ENCODE measurements at regions not wholly inside any gene's neighbourhood (a gene's known extent, or its start where the extent isn't known, plus 50 kb on each side); places are given as distances from the start of the nearest gene placed in this dataset.
"Not testable (repeated sequence)": the region's sequence is repeated elsewhere in the genome, so short reads cannot be mapped to it uniquely, and the experiment has no call there.

- TF ChIP-seq CTCF (IDR thresholded peaks at IDR 0.05; ENCODE audit: low read depth, low read length, missing control alignments): no peak
- no peak overlapping the region for H3K4me3 ChIP-seq (replicated peaks; ENCODE audit: low read depth, low read length)
- no peak for DNase-seq (ENCODE audit: extremely low read depth, low read depth)
Measured at GRCh38 chr10:109618301-109618700, 305.0 kb downstream of the XPNPEP1 start.

DNA sequence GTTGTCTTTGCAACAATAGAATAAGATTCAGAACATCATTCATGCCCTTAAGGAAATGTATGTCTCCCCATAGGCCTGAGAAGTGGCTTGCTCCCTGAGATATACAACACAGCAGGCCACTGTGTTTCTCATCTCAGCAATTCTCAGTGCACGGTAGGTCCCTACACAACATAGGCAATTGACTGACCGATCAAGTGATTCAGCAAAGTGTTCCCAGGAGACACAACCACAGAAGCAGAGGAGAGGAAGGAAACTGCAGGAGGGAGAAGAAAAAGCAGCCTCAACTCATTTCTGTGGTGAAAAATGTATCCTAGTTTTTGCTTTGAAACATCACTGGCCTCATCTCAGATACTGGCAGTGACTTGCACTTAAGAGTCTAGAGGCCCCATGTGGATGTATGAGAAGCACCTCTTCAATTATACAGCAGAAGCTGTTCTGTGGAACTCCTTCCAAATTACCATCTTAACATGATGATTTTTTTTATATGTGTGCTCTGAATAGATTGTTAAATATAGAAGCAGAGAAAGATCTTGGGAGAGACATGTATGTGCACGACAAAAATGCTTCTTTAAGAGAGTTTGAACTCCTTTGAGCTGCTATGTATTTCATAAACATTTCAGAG lies 306.8 kb downstream of the XPNPEP1 start:
- no peak overlapping the region for H3K4me3 ChIP-seq (replicated peaks; ENCODE audit: low read depth, low read length)
- TF ChIP-seq CTCF (IDR thresholded peaks at IDR 0.05; ENCODE audit: low read depth, low read length, missing control alignments): no peak
- no peak for DNase-seq (ENCODE audit: extremely low read depth, low read depth)

GRCh38 chr10:109595356-109595755 lies 328.0 kb downstream of the XPNPEP1 start:
- DNase-seq (ENCODE audit: extremely low read depth, low read depth); H3K4me3 ChIP-seq (replicated peaks; ENCODE audit: low read depth, low read length): not testable (repeated sequence)

- no peak for DNase-seq (ENCODE audit: extremely low read depth, low read depth)
- H3K4me3 ChIP-seq (replicated peaks; ENCODE audit: low read depth, low read length): no peak overlapping the region
- TF ChIP-seq CTCF (IDR thresholded peaks at IDR 0.05; ENCODE audit: low read depth, low read length, missing control alignments): no peak
Measured at GRCh38 chr10:109593682-109594081, 329.6 kb downstream of the XPNPEP1 start.

DNA sequence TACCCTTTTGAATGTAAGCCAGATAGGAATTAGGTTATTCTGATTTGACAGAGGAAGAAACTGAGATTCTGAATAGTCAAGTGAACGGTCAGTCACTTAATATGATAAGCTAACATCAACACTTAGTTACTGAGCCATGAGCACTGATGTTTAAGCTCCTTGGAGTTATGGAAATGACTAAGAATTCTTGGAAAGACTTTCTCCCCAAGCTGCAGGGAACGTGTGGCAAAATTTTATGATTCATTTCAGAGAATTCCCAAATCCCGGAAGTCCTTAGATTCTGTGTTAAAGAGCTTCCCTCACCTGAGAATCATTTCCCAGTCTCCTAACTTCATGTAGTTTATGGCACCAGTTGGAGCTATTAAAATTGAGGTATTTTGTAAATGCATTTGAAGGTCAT lies 330.9 kb downstream of the XPNPEP1 start:
- H3K4me3 ChIP-seq (replicated peaks; ENCODE audit: low read depth, low read length): no peak overlapping the region
- no peak for TF ChIP-seq CTCF (IDR thresholded peaks at IDR 0.05; ENCODE audit: low read depth, low read length, missing control alignments)
- no peak for DNase-seq (ENCODE audit: extremely low read depth, low read depth)

DNA sequence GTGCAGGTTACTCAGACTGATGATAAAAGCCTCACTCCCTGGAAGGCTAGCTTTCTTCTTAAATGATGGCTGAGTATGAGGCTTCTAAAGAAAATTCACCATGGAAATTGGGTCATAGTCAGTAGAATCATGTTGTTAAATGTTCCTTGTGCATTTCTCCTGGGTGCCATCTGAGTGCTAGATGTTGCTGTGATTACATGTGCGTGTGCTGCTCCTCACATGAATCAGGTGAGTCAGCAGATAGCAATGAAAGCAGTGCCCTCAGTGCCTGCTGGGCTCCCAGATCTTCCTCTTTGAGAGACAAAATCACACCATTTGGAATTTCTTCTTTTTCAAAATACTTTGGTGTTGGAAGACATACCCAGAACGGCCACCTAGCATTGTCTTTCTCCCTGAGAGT lies 331.7 kb downstream of the XPNPEP1 start:
- TF ChIP-seq CTCF (IDR thresholded peaks at IDR 0.05; ENCODE audit: low read depth, low read length, missing control alignments): no peak
- no peak overlapping the region for H3K4me3 ChIP-seq (replicated peaks; ENCODE audit: low read depth, low read length)
- no peak for DNase-seq (ENCODE audit: extremely low read depth, low read depth)

GRCh38 chr10:109588259-109588658 lies 335.1 kb downstream of the XPNPEP1 start:
- no peak for DNase-seq (ENCODE audit: extremely low read depth, low read depth)
- no peak for TF ChIP-seq CTCF (IDR thresholded peaks at IDR 0.05; ENCODE audit: low read depth, low read length, missing control alignments)
- H3K4me3 ChIP-seq (replicated peaks; ENCODE audit: low read depth, low read length): no peak overlapping the region
